Astrocyte (in vitro differentiated cells and primary cell): ENCODE measurements at regions not wholly inside any gene's neighbourhood (a gene's known extent, or its start where the extent isn't known, plus 50 kb on each side); places are given as distances from the start of the nearest gene placed in this dataset.

Experiments
- EZH2 ChIP-seq: IDR thresholded peaks from 2 replicates; pipeline ENCODE4 v1.6.1; 2012; ENCODE audit warnings: mild to moderate bottlenecking, low read length, inconsistent platforms; ENCODE audit not compliant: insufficient read depth
- TF ChIP-seq, protein P1 (sequence below): IDR thresholded peaks from 2 replicates; pipeline ENCODE4 v1.5.1; 2011; ENCODE audit warnings: low read depth, mild to moderate bottlenecking, inconsistent platforms, low read length, moderate library complexity; ENCODE audit not compliant: insufficient read depth

DNA sequence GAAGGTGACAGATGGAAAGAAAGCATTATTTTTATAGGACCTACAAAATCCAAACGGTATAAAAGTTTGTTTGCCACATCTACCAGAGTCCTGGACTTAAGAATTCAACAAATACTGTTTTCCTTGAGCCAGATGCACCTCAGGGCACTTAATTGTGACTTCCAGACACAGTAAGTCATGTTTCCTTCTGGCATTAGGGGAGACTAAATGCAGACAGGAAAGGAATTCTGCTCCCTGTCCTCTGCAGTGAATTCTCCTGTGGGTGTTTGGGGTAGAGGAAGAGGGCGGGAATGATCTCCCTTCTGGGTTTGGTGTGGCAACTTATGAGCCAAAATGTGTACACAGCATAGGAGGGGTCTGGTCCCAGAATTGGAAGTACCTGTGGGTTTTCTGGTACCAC, 93.9 kb upstream of the ZDHHC17 start:
- TF ChIP-seq, protein P1, sequence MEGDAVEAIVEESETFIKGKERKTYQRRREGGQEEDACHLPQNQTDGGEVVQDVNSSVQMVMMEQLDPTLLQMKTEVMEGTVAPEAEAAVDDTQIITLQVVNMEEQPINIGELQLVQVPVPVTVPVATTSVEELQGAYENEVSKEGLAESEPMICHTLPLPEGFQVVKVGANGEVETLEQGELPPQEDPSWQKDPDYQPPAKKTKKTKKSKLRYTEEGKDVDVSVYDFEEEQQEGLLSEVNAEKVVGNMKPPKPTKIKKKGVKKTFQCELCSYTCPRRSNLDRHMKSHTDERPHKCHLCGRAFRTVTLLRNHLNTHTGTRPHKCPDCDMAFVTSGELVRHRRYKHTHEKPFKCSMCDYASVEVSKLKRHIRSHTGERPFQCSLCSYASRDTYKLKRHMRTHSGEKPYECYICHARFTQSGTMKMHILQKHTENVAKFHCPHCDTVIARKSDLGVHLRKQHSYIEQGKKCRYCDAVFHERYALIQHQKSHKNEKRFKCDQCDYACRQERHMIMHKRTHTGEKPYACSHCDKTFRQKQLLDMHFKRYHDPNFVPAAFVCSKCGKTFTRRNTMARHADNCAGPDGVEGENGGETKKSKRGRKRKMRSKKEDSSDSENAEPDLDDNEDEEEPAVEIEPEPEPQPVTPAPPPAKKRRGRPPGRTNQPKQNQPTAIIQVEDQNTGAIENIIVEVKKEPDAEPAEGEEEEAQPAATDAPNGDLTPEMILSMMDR = no peak
- TF ChIP-seq EZH2 = no peak
